T-helper 2 cell treated with Interferon-gamma antibody and Interleukin-4, amounts not matched to agents 5 μg/mL and 100 μg/mL, for 36 hours (primary cell): ENCODE measurements at regions not wholly inside any gene's neighbourhood (a gene's known extent, or its start where the extent isn't known, plus 50 kb on each side); places are given as distances from the start of the nearest gene placed in this dataset.
A peak's percentile ranks its signal among the peaks of the same experiment; 100 is the strongest.

Source experiments
- DNase-seq: peaks from one replicate; pipeline ENCODE4 v3.0.0; 2021; ENCODE audit warnings: low spot score
- H3K27ac Mint-ChIP-seq: one replicate; pipeline ENCODE4 v1.8.0; 2021; ENCODE audit warnings: mild to moderate bottlenecking, mixed read lengths
- H3K27me3 Mint-ChIP-seq: one replicate; pipeline ENCODE4 v1.8.0; 2021; ENCODE audit warnings: low read depth, mixed read lengths
- H3K36me3 Mint-ChIP-seq: one replicate; pipeline ENCODE4 v1.8.0; 2021; ENCODE audit warnings: low read depth, mixed read lengths
- H3K4me1 Mint-ChIP-seq: one replicate; pipeline ENCODE4 v1.8.0; 2021; ENCODE audit warnings: low read depth, mixed read lengths
- H3K4me3 Mint-ChIP-seq: one replicate; pipeline ENCODE4 v1.8.0; 2022; ENCODE audit warnings: mild to moderate bottlenecking, moderate library complexity, mixed read lengths
- H3K9me3 Mint-ChIP-seq: one replicate; pipeline ENCODE4 v1.8.0; 2021; ENCODE audit warnings: mixed read lengths

DNA sequence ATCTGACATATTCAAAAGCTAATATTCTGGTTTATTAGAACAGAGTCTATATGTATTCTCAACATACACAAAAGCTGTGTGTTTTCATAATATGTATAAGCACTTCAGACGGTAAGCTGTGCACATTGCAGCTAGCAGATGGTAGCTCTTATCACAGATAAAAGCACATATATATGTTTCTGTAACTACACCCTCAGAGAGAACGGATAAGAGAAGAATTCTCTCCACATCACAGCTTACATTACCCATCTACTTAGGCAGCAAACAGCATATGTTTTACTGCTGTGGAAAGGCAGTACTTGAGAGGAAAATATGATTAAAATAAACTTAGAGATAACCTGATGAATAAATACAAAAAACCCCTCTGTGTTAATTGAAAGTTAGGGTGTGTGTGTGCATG is 450.9 kb upstream of the ZNF608 start:
- Mint-ChIP-seq H3K4me1 (no peaks in the 10 kb centered on the region), H3K9me3 (no peaks in the 10 kb centered on the region), H3K27me3 (no peaks in the 10 kb centered on the region), H3K27ac (no peak overlapping the region), H3K36me3 (no peaks in the 10 kb centered on the region), H3K4me3 (no peak overlapping the region)
- no peak for DNase-seq

DNA sequence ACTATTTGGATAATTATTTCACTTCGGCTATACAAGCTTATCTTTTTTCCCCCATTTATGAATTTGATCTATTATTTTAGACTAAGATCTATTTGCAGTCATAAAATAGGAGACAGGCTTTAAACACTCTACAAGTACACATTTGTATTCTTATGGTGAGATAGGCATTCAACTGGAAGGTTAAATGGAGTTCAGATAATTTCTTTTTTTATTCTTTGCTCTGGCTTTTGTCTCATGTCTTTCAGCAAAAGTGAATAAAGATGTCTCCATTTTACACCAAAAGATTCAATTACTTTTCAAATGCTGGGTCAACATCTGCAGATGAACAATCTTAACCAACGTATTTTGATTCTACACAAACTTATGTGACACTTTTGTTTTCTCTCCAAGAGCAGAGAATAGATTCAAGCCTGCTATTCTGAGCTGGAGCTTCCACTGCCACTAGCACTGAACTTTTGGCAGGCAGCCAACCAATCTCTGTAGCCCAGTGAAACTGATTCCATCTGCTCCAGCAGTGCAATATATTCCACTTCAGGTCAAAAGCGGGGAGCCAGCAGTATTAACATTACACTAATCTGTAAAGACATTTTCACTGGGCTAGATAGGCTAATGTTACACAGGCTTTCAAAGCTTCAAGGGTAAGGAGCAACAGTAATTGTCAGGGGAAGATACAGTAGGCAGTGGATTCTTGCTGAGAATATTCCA is 452.0 kb upstream of the ZNF608 start:
- Mint-ChIP-seq H3K9me3 (no peaks in the 10 kb centered on the region), H3K4me1 (no peaks in the 10 kb centered on the region), H3K27ac (no peak overlapping the region), H3K27me3 (no peaks in the 10 kb centered on the region), H3K4me3 (no peak overlapping the region), H3K36me3 (no peaks in the 10 kb centered on the region)
- DNase-seq, result no peak

- Mint-ChIP-seq H3K9me3 (no peaks in the 10 kb centered on the region), H3K4me3 (no peak overlapping the region), H3K27ac (no peak overlapping the region), H3K27me3 (no peaks in the 10 kb centered on the region), H3K4me1 (no peaks in the 10 kb centered on the region), H3K36me3 (no peaks in the 10 kb centered on the region)
- no peak for DNase-seq
Observed at GRCh38 chr5:125199373-125199772, 452.9 kb upstream of the ZNF608 start.

DNA sequence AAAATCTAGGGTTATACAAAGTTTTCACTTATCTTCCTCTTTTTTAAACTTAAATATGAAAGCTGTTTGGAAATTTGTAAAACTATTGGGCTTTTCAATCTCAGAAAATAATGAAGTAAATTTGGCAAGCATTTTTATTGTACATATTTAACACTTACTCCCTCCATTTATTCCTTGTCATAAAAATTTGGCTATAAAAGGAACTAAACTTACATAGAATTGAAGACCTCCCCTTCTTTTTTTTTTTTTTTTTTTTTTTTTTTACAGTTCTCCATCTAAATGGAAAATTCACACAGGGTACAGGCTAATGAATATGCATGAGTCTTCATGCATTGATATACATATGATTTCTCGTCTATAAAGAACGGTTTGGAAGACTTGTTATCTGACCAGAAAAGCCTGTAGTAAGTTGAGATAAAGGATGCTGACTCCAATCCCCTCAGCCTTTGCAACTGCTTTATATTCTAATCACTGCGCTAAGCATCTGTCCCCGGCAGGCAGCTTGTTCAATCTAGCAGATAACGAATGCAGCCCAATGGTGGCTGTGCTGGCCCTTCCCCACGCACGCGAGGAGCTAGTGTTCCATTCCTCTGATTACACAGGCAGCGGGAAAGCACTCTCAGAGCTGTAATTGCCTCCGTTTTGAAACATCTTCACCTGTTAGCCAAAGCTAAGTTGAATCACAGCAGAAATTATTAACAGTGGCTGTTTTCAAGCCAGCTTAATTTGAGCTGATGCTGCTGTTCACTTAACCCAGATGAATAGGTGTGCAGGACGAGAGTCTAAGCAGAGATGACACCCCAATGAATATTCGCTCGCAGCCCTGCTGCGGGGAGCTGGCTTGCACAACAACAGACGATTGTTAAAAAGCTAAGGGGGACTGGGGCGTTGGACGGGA is 453.8 kb upstream of the ZNF608 start:
- no peaks in the 10 kb centered on the region for H3K27me3 Mint-ChIP-seq
- no peak overlapping the region for H3K4me3 Mint-ChIP-seq
- no peaks in the 10 kb centered on the region for H3K9me3 Mint-ChIP-seq
- H3K4me1 Mint-ChIP-seq, result no peaks in the 10 kb centered on the region
- H3K36me3 Mint-ChIP-seq, result no peaks in the 10 kb centered on the region
- DNase-seq, result peak; percentile 4
- H3K27ac Mint-ChIP-seq, result no peak overlapping the region

- no peak for DNase-seq
- Mint-ChIP-seq H3K4me3 (no peak overlapping the region), H3K27ac (no peak overlapping the region), H3K27me3 (no peaks in the 10 kb centered on the region), H3K9me3 (peaks cover 6% of the 10 kb centered on the region), H3K4me1 (no peaks in the 10 kb centered on the region), H3K36me3 (no peaks in the 10 kb centered on the region)
Observed at GRCh38 chr5:125200866-125201373, 454.5 kb upstream of the ZNF608 start.

DNA sequence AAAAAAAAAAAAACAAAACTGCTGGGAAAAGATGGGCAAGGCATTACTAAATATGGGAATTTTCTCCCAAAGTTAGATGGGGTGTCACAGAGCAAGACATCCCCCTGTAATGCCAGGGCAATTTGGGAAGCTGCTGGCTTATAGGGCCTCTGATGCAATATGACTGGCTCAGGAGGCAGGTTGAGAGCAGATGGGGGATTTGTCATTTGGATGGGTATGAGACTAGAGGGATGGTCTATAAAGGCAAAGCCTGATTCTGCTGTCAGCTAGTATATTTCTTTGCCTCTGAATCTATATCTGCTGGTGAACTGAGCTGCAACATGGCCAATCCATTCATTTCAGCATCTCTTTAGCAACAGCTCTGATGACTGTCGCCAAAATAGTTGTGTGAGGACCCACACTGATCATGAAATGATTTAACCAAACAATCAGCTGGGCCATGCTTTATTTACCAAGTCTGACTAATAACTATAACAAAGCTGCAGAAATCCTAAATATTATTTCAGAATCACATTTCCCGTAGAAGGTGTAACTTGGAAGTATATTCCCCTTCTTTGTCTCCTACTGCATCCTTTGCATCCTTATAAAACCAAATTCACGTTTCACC is 455.1 kb upstream of the ZNF608 start:
- Mint-ChIP-seq H3K36me3 (no peaks in the 10 kb centered on the region), H3K27ac (no peak overlapping the region), H3K9me3 (peaks cover 7% of the 10 kb centered on the region), H3K27me3 (no peaks in the 10 kb centered on the region), H3K4me1 (no peaks in the 10 kb centered on the region), H3K4me3 (no peak overlapping the region)
- DNase-seq, result no peak

- Mint-ChIP-seq H3K4me1 (no peaks in the 10 kb centered on the region), H3K27me3 (no peaks in the 10 kb centered on the region), H3K9me3 (peaks cover 7% of the 10 kb centered on the region), H3K36me3 (no peaks in the 10 kb centered on the region), H3K27ac (no peak overlapping the region), H3K4me3 (no peak overlapping the region)
- DNase-seq, result no peak
Observed at GRCh38 chr5:125202353-125202752, 455.9 kb upstream of the ZNF608 start.

DNA sequence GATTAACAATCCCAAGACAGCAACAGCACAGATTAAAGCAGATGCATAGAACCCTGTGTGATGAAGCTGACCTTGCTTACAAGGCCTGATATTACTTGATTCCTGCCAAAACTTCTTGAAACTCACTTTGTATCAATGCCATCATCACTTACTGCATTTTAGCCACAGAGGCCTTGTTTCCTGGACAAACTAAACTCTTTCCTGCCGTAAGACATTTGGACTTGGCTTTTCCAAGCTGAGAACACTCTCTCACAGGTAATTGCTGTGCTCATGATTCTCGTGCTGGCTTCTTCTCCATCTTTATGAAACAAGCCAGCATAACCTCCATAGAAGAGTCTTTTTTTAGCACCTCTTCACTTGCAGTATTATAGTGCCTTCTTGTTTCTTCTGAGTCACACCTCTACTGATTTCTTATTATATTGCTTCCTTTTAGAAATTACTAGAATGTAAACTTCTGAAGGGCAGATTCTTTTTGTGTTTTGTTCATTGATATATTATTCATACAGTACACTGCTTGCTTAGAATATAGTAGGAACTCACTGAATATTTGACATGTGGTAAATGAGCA is 456.5 kb upstream of the ZNF608 start:
- Mint-ChIP-seq H3K27me3 (no peaks in the 10 kb centered on the region), H3K9me3 (peaks cover 7% of the 10 kb centered on the region), H3K27ac (no peak overlapping the region), H3K4me3 (no peak overlapping the region), H3K4me1 (no peaks in the 10 kb centered on the region), H3K36me3 (no peaks in the 10 kb centered on the region)
- no peak for DNase-seq

DNA sequence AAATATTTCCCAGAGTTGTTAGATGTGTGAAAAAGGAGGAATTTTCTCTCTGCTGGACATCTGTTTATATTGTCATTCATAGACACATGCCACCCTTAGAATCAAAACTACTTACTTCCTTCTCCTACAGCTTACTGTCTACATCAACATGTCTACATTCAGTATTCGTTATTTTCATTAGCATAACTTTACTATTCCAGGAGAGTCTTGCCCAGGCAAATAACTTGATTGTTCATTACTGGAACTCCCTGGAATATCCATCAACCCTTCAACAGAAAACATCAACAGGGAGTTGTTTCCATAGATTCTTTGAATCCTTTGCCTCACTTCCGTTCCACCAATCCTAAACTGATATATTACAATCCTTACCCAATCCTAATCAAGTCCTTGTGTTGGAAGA is 457.5 kb upstream of the ZNF608 start:
- no peaks in the 10 kb centered on the region for H3K27me3 Mint-ChIP-seq

GRCh38 chr5:125205601-125206225 is 459.3 kb upstream of the ZNF608 start:
- DNase-seq, result no peak
- Mint-ChIP-seq H3K27me3 (no peaks in the 10 kb centered on the region), H3K4me1 (no peaks in the 10 kb centered on the region), H3K36me3 (no peaks in the 10 kb centered on the region), H3K9me3 (peaks cover 12% of the 10 kb centered on the region), H3K27ac (no peak overlapping the region), H3K4me3 (no peak overlapping the region)

More for the DNA sequence above, 457.5 kb upstream of the ZNF608 start:
- H3K9me3 Mint-ChIP-seq, result peaks cover 7% of the 10 kb centered on the region
- DNase-seq, result no peak
- H3K27ac Mint-ChIP-seq, result no peak overlapping the region
- H3K4me3 Mint-ChIP-seq, result no peak overlapping the region
- H3K36me3 Mint-ChIP-seq, result no peaks in the 10 kb centered on the region
- no peaks in the 10 kb centered on the region for H3K4me1 Mint-ChIP-seq

GRCh38 chr5:125207856-125208255 is 461.4 kb upstream of the ZNF608 start:
- Mint-ChIP-seq H3K4me1 (no peaks in the 10 kb centered on the region), H3K36me3 (no peaks in the 10 kb centered on the region), H3K9me3 (peaks cover 12% of the 10 kb centered on the region), H3K27ac (no peak overlapping the region), H3K4me3 (no peak overlapping the region), H3K27me3 (no peaks in the 10 kb centered on the region)
- no peak for DNase-seq

GRCh38 chr5:125209650-125210049 is 463.2 kb upstream of the ZNF608 start:
- DNase-seq, result no peak
- H3K27ac Mint-ChIP-seq, result no peak overlapping the region
- H3K36me3 Mint-ChIP-seq, result no peaks in the 10 kb centered on the region
- H3K4me3 Mint-ChIP-seq, result no peak overlapping the region
- H3K4me1 Mint-ChIP-seq, result no peaks in the 10 kb centered on the region
- H3K27me3 Mint-ChIP-seq, result no peaks in the 10 kb centered on the region
- H3K9me3 Mint-ChIP-seq, result peaks cover 15% of the 10 kb centered on the region

GRCh38 chr5:125210242-125210947 is 464.0 kb upstream of the ZNF608 start:
- Mint-ChIP-seq H3K4me3 (no peak overlapping the region), H3K4me1 (no peaks in the 10 kb centered on the region), H3K27me3 (no peaks in the 10 kb centered on the region), H3K9me3 (peaks cover 15% of the 10 kb centered on the region), H3K36me3 (no peaks in the 10 kb centered on the region), H3K27ac (no peak overlapping the region)
- no peak for DNase-seq
